GM21423 (cell line): ENCODE measurements at regions not wholly inside any gene's neighbourhood (a gene's known extent, or its start where the extent isn't known, plus 50 kb on each side); places are given as distances from the start of the nearest gene placed in this dataset.
"Not testable (repeated sequence)": the region's sequence is repeated elsewhere in the genome, so short reads cannot be mapped to it uniquely, and the experiment has no call there.

Source experiments
- ATAC-seq: cut with Tn5 transposase; IDR thresholded peaks from one replicate; pipeline ENCODE4 v1.9.1; 2021; ENCODE audit warnings: mild to moderate bottlenecking, moderate library complexity; ENCODE audit not compliant: unreplicated experiment

DNA sequence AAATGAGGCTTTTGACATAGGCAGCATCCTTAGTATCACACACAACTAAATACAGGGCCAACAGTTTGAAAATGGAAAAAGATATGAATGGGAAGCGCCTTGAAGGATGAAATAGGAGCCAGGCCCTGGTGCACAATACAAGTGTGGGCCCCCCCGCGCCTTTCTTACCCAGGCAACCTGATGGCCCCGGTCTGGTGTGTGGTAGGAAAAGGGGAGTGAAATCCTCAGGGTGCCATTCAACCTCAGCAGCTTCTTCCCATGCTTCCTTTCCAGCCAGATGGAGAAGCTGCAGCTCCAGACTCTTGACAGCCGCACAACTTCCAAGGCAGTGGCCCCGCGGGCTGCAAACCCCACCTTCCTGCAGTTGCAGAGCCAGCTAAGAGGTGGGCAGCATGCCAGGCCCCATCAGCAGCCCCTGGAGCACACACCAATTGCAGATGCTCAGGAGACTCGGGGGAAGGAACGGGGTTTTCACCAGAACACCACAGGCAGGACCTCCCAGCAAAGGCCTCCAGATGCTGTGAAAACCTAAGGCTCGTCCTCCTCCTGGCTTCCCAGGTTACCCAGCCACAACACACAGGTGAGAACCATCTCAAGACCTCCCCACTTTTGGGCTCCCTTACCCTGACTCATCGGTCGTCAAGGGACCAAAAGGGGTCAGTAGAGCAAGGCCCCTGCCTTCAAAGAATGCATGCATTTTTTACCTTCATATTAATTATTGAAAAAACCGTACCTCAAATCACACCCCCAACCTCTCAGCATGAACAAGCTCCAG, 101.6 kb downstream of the CPN2 start:
- ATAC-seq = no peak

DNA sequence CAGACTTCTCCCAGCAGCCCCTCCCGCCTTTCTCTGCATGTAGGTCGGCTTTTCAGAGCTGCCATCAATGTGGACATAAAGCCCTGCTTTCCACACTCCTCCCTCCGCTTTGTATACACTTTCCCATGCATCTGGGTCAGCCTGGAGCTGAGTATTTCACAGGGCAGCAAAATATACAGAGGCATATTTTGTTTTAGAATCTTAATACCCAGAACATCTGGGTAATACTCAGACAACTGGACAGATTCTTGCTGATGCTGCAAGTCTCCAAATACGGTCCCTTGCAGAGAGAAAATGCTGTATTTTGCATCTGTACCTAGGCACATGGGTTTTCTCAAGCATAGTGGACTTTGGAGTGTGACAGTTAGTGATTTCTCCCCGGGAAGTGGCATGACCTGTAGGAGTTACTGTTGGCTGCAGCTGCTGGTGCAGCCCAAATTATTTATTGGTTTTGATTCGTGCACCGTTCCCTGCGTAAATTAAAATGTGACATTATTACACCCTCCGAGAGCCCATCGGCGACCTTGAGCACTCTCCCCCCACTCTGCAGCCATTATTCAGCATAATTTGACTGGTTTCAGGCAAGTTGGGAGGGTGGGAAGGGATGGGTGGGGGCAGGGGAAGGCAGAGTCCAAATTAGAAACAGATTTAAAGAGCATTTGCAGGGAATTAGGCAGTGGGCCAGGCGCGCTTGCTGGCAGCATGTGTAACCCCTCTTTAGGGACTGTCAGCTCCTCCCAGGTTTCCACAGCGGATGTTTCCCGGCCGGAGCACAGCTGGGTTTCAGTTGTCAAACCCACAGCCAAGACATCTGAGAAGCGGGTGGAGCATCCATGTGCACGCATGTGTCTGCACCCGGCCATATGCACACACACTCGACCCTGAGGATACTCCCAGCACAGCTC, 100.8 kb downstream of the CPN2 start:
- no peak for ATAC-seq

DNA sequence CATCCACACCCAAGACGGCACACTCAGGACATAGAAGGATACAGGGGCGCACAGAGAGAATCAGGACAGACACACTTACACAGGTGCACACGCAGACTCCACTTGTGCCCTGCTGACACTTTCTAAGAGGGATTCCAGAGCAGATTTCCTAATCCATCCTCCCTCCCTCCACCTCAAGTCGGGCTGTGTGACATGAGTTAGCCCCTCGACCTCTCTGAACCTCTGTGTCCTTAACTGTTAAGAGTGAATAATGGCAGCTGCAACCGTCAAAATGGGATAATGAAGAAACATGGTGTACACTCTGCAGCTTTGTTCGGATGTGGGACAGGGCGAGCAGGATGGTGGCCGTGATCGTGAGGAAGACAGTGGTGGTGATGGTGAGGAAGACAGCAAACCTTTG, 100.1 kb downstream of the CPN2 start:
- ATAC-seq = no peak

DNA sequence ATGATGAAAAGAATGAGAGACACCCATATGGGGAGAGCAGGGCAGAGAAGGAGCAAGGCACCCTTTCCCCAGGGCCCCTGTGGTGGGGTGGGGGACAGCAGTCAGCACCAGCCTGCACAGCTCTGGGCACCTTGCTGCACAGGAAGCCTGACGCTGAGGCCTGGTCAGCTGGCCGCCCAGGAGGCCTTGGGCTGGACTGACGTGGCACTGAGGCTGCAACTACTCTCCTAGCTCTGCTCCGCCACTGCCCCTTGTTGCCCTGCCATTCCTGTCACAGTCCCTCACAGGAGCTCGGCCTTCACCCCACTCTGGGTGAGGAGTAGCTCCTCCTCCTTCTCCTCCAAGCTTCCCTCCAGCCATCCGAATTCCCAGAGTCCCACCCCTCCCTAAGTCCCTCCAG, 99.7 kb downstream of the CPN2 start:
- ATAC-seq = no peak

DNA sequence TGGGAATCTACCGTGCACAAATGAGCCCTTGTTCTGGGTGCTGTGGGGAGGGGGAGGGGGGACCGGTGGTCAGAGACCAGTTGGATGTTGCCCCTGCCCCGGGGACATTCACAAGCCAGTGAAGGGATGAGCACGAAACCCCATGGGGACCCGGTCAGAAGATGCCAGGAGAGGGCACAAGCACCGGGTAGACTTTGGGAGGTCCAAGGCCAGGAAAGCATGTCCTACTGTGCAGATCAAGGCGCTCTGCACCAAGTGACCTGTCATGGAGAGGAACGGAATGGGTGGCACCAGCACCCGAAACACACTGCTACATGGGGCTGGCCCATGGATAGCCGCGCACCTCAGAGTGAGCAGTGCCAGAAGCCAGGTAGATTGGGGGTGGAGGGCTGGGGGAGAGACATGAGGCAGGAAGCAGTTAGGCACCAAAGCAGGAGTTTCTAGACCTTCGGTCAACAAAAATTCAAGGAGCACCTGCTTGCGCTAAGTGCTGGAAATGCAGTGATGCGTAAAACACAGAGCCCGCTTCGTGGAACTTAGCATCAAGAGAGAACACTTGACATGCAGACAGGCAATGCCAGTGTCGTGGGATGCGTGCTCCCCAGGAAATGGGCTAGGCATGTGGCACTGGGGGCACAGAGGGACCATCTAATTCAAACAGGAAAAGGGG, 99.1 kb downstream of the CPN2 start:
- no peak for ATAC-seq

DNA sequence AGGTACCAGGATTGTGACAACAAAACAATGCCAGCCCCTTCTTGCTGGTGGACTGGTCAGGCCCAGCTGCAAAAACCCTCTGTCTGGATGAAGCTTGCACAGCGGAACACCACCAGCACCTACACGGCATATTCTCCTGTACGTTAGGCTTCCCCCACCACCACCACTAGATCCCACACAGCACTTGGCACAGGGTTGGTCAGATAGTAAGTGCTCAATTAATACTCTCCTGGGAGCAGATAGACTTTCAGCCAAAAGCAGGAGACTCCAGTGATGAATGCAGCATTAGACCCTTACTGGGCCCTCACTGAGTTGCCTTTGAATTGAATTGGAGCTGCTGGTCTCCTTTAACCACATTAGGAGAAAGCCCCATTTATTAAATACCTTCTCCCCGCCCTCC, 97.9 kb downstream of the CPN2 start:
- no peak for ATAC-seq

DNA sequence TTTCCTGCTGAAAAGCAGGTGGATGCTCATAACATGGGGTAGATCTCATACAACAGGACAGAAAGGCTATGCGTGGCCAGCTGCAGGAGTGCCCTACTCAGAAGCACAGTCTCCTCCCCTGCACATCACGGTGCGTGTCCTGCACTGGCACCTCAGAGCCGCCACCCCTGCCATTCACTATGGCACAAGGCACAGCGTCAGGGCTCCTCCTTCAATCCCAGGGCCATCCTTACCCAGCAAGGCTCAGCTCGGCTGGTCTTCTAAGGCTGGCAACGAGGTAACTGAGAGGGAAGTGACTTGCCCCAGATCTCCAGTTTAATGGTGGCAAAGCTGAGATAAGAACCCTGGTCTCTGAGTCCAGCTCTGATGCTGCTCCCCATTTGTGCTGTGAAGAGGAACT, 97.1 kb downstream of the CPN2 start:
- ATAC-seq = no peak

DNA sequence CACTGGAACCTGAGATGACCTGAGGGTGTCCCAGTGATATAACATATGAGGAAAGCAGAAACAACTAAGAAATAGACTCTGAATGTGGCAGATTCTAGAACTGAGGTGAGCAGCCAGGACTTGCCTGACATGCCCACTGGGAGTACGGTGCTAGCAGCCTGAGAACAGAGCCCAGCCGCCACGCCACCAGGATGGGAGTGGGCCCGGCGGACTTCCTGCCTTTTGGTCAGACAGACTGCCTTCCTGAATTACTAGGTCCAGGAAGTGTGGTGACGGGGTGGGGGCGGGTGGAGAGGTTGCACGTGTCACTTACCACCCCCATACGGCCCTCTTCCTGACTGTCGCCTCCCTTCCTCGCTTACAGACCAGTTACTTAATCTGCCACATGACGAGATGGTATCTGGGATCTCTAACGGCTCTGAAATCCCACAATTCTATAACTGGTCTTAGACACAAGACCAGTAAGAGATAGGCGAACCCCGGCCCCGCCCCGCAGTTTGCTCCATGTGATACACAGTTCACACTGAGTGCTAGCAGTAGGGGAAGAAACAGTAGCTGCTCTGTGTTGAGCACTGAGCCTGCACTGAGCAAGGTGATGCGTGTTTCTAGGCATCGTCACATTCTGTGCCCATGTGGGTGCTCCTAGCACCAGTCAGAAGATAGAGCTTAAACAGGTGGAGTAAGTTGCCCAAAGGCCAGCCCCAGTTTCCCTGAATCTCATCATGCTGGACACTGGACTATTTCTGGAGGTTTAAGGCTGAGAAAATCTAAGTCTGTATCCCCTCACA, 95.7 kb downstream of the CPN2 start:
- no peak for ATAC-seq

DNA sequence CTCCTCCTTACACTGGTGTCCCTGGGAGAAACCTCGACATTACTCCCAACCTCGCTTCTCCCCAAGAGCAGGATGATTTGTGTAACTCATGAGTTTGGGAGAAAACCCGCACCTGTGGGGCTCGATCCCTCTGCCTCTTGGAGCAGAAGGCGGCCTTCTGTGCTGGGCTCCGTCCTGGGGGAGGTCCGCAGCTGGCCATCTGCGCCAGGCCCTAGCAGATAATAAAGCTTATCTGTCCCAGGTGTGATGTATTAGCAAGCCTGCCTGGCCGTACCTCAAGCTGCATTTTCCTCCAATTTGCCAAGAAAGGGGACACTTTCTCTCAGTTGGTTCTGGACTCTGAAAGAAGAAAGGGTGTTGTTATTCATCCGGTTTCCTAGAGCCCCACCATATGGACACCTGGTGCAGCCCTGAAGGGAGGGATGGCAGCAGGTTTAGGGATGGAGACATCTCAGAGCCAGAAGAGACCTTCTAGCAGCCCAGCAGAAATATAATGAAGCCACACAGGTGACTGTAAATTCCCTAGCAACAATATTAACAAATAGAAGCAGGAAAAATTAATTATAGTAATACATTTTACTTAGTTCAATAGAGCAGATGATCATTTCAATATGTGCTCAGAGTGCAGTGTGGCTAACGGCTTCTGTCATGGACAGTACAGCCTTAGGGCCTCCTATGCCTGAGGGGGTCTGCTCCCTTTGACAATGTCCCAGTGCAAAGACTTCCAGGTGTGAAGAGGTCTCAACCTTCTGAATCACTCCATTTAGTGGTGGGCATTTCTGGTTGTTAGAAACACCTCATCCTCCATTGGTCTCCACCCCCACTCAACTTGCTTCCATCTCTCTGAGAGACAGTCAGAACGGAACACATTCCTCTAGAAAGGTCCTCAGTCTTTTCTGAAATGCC, 94.8 kb downstream of the CPN2 start:
- no peak for ATAC-seq

DNA sequence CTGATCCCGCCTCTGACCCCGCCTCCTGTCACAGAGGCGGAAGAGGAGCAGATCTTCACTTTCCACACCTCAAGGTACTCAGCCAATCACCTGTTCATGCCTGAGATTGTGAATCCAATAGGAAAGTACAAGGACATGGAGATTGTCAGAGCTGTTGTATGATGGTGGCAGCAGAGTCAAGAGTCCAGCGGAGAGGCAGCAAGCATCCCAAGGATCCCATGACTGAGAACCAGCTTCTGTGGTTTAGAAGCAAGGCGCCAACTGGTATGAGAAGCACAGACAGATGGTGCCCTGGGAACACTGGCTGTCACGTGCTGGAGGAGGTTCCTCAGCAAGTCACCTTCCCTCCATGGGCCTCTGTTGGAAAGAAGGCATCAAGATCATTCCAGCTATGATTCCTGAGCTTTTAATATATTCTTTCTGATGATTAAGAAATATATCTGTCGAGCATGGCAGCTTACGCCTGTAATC, 93.9 kb downstream of the CPN2 start:
- ATAC-seq = no peak

DNA sequence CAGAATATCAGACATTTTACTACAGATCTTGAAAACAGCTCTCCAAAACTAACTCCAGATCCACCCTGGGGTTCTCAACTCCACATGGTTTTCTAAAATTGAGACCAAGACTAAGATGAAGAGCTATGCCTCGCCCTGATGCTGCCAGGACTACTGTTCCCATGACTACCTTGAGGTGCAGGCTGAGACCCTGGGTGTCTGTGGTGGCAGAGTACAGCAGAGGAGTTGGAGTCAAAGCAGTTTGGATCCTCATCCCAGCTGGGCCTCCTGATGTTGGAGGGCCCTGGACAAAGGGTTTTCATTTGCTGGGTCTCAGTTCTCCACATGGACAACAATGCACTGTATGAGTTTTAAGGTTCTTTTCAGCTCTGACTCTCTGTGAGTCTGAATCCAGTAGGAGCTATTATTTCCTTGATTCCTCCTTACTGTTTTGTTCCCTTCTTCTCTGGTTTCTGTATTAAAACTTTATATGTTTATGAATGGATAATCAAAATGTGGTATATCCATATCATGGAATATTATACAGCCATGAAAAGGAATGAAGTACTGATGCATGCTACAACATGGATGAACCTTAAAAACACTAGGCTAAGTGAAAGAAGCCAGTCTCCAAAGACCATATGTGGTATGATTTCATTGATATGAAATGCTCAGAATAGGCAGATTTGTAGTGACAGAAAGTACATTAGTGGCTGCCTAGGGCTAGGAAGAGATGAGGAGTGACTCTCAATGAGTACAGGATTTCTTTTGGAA, 93.0 kb downstream of the CPN2 start:
- ATAC-seq = no peak

DNA sequence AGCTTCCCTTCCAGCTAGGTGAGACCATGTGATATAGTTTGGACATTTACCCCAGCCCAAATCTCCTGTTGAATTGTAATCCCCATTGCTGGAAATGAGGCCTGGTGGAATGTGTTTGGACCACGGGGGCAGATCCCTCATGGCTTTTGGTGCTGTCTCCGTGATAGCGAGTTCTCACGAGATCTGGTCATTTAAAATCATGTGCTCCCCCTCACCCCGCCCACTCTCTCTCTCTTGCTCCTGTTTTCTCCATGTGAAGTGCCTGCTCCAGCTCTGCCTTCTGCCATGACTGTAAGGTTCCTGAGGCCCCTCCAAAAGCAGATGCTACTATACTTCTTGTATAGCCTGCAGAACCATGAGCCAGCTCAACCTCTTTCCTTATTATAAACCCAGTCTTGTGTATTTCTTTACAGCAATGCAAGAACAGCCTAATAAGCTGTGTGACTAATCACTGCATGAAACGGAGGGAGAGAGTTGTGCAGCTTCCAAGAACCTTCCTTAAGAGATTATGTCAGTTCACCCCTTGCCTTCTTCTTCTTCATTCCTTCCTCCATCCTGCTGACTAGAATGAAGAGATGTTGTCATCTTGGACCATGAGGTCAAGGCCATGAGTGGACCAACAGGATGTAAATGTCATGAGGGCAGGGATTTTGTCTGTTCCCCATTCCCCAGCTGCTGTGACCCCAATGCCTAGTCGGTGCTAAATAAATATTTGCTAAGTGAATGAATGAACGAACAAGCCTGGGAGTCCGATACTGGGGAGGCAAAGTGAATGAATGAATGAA, 91.0 kb downstream of the CPN2 start:
- no peak for ATAC-seq

DNA sequence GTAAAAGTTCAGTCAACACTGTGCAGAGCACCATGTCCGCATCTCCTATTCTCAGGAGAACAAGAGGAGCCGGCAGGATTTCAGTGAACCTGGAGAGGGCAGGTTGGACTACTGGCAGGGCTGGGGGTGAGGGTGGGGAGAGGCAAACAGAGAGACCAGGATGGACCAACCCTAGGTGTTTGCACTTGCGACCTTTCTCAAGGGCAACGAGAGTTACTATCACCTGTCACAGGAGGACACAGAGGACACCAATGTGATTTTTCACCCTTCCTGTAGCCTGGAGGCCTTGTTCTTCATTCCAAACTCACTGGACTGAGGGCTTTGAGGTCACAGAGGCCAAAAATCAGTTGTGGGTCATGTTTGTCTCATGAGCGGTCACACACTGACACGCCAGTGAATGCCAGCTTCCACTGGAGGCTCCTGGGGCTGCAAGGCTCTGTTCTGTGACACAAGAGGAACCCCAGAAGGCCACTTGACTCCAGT, 89.5 kb downstream of the CPN2 start:
- no peak for ATAC-seq

DNA sequence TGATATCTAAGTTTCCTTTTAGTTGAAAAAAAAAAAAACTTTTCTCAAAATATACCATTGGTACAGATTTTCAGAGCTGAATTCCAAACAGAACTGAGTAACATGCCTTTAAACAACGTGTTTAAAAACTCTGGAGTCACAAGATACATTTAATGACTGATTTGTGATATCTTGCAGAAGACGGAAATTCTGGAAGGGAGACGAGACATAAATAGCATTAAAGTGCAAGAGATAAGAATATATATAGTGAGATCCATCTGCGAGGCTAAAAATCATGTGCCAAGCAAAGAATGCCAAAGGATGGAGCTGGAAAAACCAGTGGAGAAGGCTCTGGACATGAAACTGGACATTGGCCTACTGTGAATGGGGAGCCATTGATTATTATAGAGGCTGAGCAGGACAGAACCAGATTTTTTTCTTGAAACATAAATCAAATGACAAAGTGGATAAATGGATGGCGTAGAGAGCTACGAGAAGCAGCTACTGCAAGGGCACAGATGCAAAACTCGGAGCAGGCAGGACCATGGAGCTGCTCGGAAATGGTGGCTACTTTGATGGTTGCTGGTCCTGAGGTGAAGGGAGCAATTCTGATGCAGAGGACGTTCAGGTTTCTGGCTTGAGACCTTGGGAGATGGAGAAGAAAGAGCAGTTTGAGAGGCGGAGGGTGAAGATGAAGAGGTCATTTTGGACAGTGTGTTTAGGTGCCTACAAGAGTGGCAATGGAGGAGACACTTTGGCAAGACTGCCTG, 88.8 kb downstream of the CPN2 start:
- ATAC-seq = no peak

DNA sequence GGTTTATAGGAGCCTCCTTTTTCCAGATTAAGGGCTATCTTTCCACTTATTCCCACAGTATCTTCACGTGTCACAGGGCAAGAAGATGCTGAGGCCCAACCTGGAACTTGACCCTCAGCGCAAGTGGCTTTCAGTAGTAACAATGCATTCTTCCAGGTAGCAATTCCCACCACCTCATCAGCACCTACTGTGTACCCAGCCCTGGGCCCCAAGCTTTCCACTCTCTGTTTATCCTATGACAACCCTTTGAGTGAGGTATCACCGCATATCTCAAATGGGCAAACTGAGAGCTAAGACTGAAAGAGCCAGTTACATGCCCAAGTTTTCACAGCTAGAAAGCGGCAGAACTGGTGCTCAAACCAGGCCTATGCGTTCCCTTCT, 88.2 kb downstream of the CPN2 start:
- ATAC-seq = no peak

DNA sequence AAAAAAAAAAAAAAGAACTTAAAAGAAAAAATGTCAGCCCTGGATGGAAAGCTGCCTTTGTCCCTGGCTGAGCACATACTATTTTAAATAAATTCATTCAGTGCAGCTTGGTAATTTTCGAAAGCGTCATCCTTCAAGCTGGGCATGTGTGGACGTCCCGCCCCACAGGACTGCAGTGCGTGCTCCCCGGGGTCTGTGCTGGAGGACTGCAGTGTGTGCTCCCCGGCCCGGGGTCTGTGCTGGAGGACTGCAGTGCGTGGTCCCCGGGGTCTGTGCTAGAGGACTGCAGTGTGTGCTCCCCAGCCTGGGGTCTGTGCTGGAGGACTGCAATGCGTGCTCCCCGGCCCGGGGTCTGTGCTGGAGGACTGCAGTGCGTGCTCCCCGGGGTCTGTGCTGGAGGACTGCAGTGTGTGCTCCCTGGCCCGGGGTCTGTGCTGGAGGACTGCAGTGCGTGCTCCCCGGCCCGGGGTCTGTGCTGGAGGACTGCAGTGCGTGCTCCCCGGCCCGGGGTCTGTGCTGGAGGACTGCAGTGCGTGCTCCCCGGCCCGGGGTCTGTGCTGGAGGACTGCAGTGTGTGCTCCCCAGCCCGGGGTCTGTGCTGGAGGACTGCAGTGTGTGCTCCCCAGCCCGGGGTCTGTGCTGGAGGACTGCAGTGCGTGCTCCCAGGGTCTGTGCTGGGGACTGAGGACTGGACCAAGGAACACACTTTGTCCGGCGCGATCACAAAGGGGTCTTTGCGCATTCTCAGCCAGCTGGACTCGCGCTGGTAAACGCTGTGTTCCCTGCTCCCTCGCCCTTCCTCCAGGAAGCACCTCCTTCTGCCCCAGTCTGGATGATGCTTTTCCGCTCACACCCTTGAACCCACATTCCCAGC, 86.3 kb downstream of the CPN2 start:
- not testable (repeated sequence) for ATAC-seq
